Keratinocyte (primary cell): ENCODE measurements at regions not wholly inside any gene's neighbourhood (a gene's known extent, or its start where the extent isn't known, plus 50 kb on each side); places are given as distances from the start of the nearest gene placed in this dataset.

ENCODE experiments used
- DNase-seq: peaks from one replicate; pipeline ENCODE4 v3.0.0-alpha.2; 2011; ENCODE audit warnings: low read depth, missing footprints, low spot score
- FAIRE-seq: peaks from 2 replicates; lab custom pipeline; 2011; peaks lifted over from hg19 to GRCh38; lab: Jason Lieb, UNC
- H2AFZ ChIP-seq: 2 replicates; pipeline ENCODE4 v1.6.0; 2012; ENCODE audit warnings: low read length, control low read depth, inconsistent platforms; ENCODE audit not compliant: control insufficient read depth
- H3K27ac ChIP-seq: 2 replicates; pipeline ENCODE4 v1.5.1; 2011; ENCODE audit warnings: low read length; ENCODE audit not compliant: control insufficient read depth, insufficient read depth
- H3K27me3 ChIP-seq: 3 replicates; pipeline ENCODE4 v1.6.0; 2011; ENCODE audit warnings: low read length; ENCODE audit not compliant: control insufficient read depth, insufficient read depth; ENCODE audit errors: extremely low read depth
- H3K36me3 ChIP-seq, 2 experiments: 2 replicates in 1 of 2; 3 replicates in 1 of 2; pipeline ENCODE4 v1.5.1; 2011; ENCODE audit warnings: low read length in 2 of 2, mild to moderate bottlenecking in 1 of 2; ENCODE audit not compliant: control insufficient read depth in 2 of 2, insufficient read depth in 2 of 2; ENCODE audit errors: extremely low read depth in 1 of 2
- H3K4me1 ChIP-seq: 3 replicates; pipeline ENCODE4 v1.5.1; 2011; ENCODE audit warnings: low read length; ENCODE audit not compliant: control insufficient read depth, insufficient read depth; ENCODE audit errors: extremely low read depth
- H3K4me2 ChIP-seq: 3 replicates; pipeline ENCODE4 v1.6.0; 2011; ENCODE audit warnings: low read depth, low read length; ENCODE audit not compliant: control insufficient read depth, insufficient read depth; ENCODE audit errors: extremely low read depth
- H3K4me3 ChIP-seq, 3 experiments: fragments of 200-600 bp in 1 of 3; sonication (generic) in 1 of 3; 2 replicates in 2 of 3; 3 replicates in 1 of 3; pipeline ENCODE4 v1.5.1; 2011 to 2016; ENCODE audit warnings: low read length in 3 of 3, mild to moderate bottlenecking in 3 of 3, control low read depth in 2 of 3, inconsistent platforms in 1 of 3, low read depth in 1 of 3, mixed read lengths in 1 of 3, mixed run types in 1 of 3, moderate library complexity in 1 of 3; ENCODE audit not compliant: control insufficient read depth in 2 of 3, insufficient read depth in 2 of 3; ENCODE audit errors: extremely low read depth in 1 of 3
- H3K79me2 ChIP-seq: 2 replicates; pipeline ENCODE4 v1.6.0; 2012; ENCODE audit warnings: low read length; ENCODE audit not compliant: control insufficient read depth, insufficient read depth
- H3K9ac ChIP-seq: 3 replicates; pipeline ENCODE4 v1.6.0; 2011; ENCODE audit warnings: low read length; ENCODE audit not compliant: control insufficient read depth, insufficient read depth; ENCODE audit errors: extremely low read depth
- H3K9me1 ChIP-seq: 3 replicates; pipeline ENCODE4 v1.6.0; 2011; ENCODE audit warnings: low read length; ENCODE audit not compliant: control insufficient read depth, insufficient read depth; ENCODE audit errors: extremely low read depth
- H3K9me3 ChIP-seq: 2 replicates; pipeline ENCODE4 v1.5.1; 2012; ENCODE audit warnings: low read depth, low read length; ENCODE audit not compliant: control insufficient read depth
- H4K20me1 ChIP-seq: 3 replicates; pipeline ENCODE4 v1.6.0; 2011; ENCODE audit warnings: low read length; ENCODE audit not compliant: control insufficient read depth, insufficient read depth; ENCODE audit errors: extremely low read depth
- CTCF ChIP-seq, 3 experiments: IDR thresholded peaks in 1 of 3; conservative IDR thresholded peaks in 1 of 3; optimal IDR thresholded peaks in 1 of 3; 2 replicates in 2 of 3; 3 replicates in 1 of 3; pipeline versions ENCODE3 to v1.5.1; 2011; ENCODE audit warnings: low read length in 3 of 3, mild to moderate bottlenecking in 3 of 3, moderate library complexity in 2 of 3, control low read depth in 1 of 3, inconsistent platforms in 1 of 3; ENCODE audit not compliant: insufficient read depth in 2 of 3; ENCODE audit errors: extremely low read depth in 1 of 3
- EZH2 ChIP-seq: IDR thresholded peaks from one replicate; pipeline ENCODE4 v1.6.1; 2012; ENCODE audit warnings: inconsistent platforms, mild to moderate bottlenecking, low read length, moderate library complexity
- dilution Hi-C: fragments of 300-500 bp; cut with MboI; formaldehyde crosslinking; loops from one replicate; pipeline ENCODE4 v1.7.0; 2020; ENCODE audit warnings: low sequenced_read_pairs; ENCODE audit not compliant: extremely low pct_ligation_motif_present

- FAIRE-seq (no peak), DNase-seq (no peak)
- H3K27ac ChIP-seq: no peak overlapping the region
- H4K20me1 ChIP-seq: no peaks in the 10 kb centered on the region
- no peak overlapping the region for H2AFZ ChIP-seq
- no peak overlapping the region for H3K4me3 ChIP-seq
- no peaks in the 10 kb centered on the region for H3K9me3 ChIP-seq
- H3K36me3 ChIP-seq: no peaks in the 10 kb centered on the region
- no peak overlapping the region for H3K9ac ChIP-seq
- no peak overlapping the region for H3K4me2 ChIP-seq
- H3K4me1 ChIP-seq: no peaks in the 10 kb centered on the region
- dilution Hi-C loops: no loop called here
- H3K79me2 ChIP-seq: no peaks in the 10 kb centered on the region
- H3K27me3 ChIP-seq: no peaks in the 10 kb centered on the region
- no peaks in the 10 kb centered on the region for H3K9me1 ChIP-seq
- TF ChIP-seq CTCF (optimal IDR thresholded peaks at IDR 0.05 in 1 of 3, IDR thresholded peaks at IDR 0.05 in 1 of 3, conservative IDR thresholded peaks at IDR 0.05 in 1 of 3; ENCODE audit: extremely low read depth in 1 of 3, insufficient read depth in 2 of 3, low read length in 3 of 3) (no peak), EZH2 (no peak)
These were observed 175.0 kb downstream of the SH3BP4 start for GRCh38 chr2:235126768-235127167.

GRCh38 chr2:235127931-235128330, 176.1 kb downstream of the SH3BP4 start:
- Histone ChIP-seq H3K27me3 (no peaks in the 10 kb centered on the region), H4K20me1 (no peaks in the 10 kb centered on the region), H3K4me3 (no peak overlapping the region), H3K9me1 (no peaks in the 10 kb centered on the region), H3K9ac (no peak overlapping the region), H2AFZ (no peak overlapping the region), H3K36me3 (no peaks in the 10 kb centered on the region), H3K4me1 (no peaks in the 10 kb centered on the region), H3K9me3 (no peaks in the 10 kb centered on the region), H3K79me2 (no peaks in the 10 kb centered on the region), H3K27ac (no peak overlapping the region), H3K4me2 (no peak overlapping the region)
- TF ChIP-seq EZH2: no peak
- no peak for TF ChIP-seq CTCF (optimal IDR thresholded peaks at IDR 0.05 in 1 of 3, IDR thresholded peaks at IDR 0.05 in 1 of 3, conservative IDR thresholded peaks at IDR 0.05 in 1 of 3; ENCODE audit: extremely low read depth in 1 of 3, insufficient read depth in 2 of 3, low read length in 3 of 3)
- DNase-seq (no peak), FAIRE-seq (no peak)
- dilution Hi-C loops: no loop called here
